ENCODE measurements at regions not wholly inside any gene's neighbourhood (a gene's known extent, or its start where the extent isn't known, plus 50 kb on each side); places are given as distances from the start of the nearest gene placed in this dataset.

DNA sequence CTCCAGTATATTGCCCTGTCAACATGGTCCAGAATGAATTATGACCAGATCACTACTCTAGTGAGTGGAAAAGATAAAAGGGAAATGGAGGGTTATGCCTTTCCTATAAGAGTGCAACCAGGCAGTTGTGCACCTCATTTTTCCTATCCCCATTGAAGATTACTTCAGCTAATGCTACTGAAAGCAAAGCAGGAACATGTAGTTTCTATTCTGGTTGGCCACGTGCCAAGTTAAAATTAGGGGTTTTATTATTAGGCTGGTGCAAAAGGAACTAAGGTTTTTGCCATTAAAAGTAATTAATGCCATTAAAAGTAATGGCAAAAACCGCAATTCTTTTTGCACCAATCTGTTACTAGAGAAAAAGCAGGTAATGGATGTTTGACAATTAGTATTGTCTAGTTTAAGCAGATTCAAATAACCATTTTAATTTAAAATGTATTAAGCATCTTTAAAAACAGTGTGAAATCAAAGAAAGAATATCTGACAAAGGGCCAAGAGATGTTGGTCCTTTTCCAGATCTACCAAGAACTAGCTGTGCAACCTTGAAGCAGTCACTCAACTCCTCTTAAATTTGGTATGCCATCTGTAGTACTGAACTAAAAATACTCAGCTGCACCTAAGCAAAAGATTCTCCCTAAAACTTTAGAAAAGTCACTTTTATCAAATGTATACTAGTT is 567.5 kb upstream of the CCDC54 start:
- TF ChIP-seq CTCF (IDR thresholded peaks at IDR 0.05; ENCODE audit: low read length): no peak
- no peak for TF ChIP-seq EZH2 (IDR thresholded peaks at IDR 0.05; ENCODE audit: borderline replicate concordance, low read length)

All from OCI-LY1 (cell line).